C4-2B (cell line): ENCODE measurements at regions not wholly inside any gene's neighbourhood (a gene's known extent, or its start where the extent isn't known, plus 50 kb on each side); places are given as distances from the start of the nearest gene placed in this dataset.

ENCODE experiments used
- H3K27ac ChIP-seq: fragments of 450-650 bp; 2 replicates; pipeline ENCODE4 v1.5.1; 2017
- ZFX ChIP-seq: fragments of 450-650 bp; IDR thresholded peaks from 2 replicates; pipeline ENCODE4 v1.6.1; 2017
- TF ChIP-seq, protein P1 (sequence below): fragments of 450-650 bp; conservative IDR thresholded peaks from 2 replicates; pipeline ENCODE4 v1.5.1; 2017; ENCODE audit warnings: mild to moderate bottlenecking

GRCh38 chr2:82282111-82282882 lies 1977.7 kb upstream of the LRRTM1 start:
- H3K27ac ChIP-seq = no peak overlapping the region
- TF ChIP-seq ZFX = no peak
- TF ChIP-seq, protein P1, sequence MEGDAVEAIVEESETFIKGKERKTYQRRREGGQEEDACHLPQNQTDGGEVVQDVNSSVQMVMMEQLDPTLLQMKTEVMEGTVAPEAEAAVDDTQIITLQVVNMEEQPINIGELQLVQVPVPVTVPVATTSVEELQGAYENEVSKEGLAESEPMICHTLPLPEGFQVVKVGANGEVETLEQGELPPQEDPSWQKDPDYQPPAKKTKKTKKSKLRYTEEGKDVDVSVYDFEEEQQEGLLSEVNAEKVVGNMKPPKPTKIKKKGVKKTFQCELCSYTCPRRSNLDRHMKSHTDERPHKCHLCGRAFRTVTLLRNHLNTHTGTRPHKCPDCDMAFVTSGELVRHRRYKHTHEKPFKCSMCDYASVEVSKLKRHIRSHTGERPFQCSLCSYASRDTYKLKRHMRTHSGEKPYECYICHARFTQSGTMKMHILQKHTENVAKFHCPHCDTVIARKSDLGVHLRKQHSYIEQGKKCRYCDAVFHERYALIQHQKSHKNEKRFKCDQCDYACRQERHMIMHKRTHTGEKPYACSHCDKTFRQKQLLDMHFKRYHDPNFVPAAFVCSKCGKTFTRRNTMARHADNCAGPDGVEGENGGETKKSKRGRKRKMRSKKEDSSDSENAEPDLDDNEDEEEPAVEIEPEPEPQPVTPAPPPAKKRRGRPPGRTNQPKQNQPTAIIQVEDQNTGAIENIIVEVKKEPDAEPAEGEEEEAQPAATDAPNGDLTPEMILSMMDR = peak; percentile 15

- TF ChIP-seq, protein P1 = no peak
- no peak for TF ChIP-seq ZFX
These were observed 1974.8 kb upstream of the LRRTM1 start for GRCh38 chr2:82279367-82279766.

GRCh38 chr2:82278416-82278815 lies 1973.9 kb upstream of the LRRTM1 start:
- no peak overlapping the region for H3K27ac ChIP-seq
- no peak for TF ChIP-seq ZFX
- TF ChIP-seq, protein P1 = no peak

More at GRCh38 chr2:82279367-82279766, 1974.8 kb upstream of the LRRTM1 start:
- H3K27ac ChIP-seq = no peak overlapping the region

DNA sequence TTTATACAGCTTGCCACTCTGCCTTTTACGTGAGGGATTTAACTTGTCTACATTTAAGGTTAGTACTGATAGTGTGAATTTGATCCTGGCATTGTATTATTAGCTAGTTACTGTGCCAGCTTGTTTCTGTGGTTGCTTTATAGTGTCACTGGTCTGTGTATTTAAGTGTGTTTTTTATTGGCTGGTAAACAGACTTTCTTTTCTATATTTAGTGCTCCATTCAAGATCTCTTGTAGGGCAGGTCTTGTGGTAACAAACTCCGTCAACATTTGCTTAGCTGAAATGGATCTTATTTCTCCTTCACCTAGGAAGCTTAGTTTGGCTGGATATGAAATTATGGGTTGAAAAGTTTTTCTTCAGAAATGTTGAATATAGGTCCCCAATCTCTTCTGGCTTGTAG lies 1971.0 kb upstream of the LRRTM1 start:
- no peak for TF ChIP-seq ZFX
- TF ChIP-seq, protein P1 = no peak
- H3K27ac ChIP-seq = no peak overlapping the region

GRCh38 chr2:82268446-82268845 lies 1963.9 kb upstream of the LRRTM1 start:
- no peak for TF ChIP-seq ZFX
- TF ChIP-seq, protein P1 = no peak

GRCh38 chr2:82260521-82260920 lies 1956.0 kb upstream of the LRRTM1 start:
- no peak for TF ChIP-seq ZFX
- TF ChIP-seq, protein P1 = no peak

More at GRCh38 chr2:82268446-82268845, 1963.9 kb upstream of the LRRTM1 start:
- no peak overlapping the region for H3K27ac ChIP-seq

DNA sequence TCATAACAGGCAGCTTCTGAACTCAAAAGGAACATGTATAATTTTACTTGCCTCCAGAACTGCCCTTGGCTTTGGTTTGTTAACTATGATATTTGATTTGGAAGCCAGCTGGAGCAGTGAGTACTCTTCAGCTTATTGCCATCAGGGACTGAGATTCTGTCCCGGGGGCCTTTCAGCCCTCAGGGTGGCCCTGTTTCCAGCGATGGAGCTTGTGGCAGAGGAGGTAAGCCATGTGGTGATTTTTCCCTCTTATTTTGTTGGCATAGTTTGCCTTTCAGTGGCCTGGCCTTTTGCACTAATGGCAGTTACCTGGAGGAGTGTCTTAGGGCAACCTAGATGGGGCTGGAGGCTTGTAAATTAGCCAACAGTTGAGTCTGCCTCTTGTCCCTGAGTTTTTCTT lies 1955.0 kb upstream of the LRRTM1 start:
- no peak for TF ChIP-seq ZFX
- TF ChIP-seq, protein P1 = no peak
- H3K27ac ChIP-seq = no peak overlapping the region

More at GRCh38 chr2:82260521-82260920, 1956.0 kb upstream of the LRRTM1 start:
- no peak overlapping the region for H3K27ac ChIP-seq
